HCT116 (cell line): ENCODE measurements at regions not wholly inside any gene's neighbourhood (a gene's known extent, or its start where the extent isn't known, plus 50 kb on each side); places are given as distances from the start of the nearest gene placed in this dataset.
A peak's percentile ranks its signal among the peaks of the same experiment; 100 is the strongest.

ENCODE experiments used
- ATAC-seq: fragments of 200-7000 bp; cut with Tn5 transposase; 2 replicates; pipeline ENCODE4 v1.9.1; 2020; ENCODE audit warnings: mild to moderate bottlenecking, moderate library complexity
- BruUV-seq: library from RNA; stranded (reverse); fragments of 400-500 nt; replicated peaks from 2 replicates; lab custom pipeline; 2021; lab: Mats Ljungman, UMichigan
- CTCF ChIA-PET: fragments of 300-600 bp; sonication (Branson Sonifier 250); formaldehyde crosslinking; loops from one replicate; lab custom pipeline; 2021; ENCODE audit warnings: antibody characterized with exemption; lab: Charles Lee
- POLR2A ChIA-PET: fragments of 300-600, 350-600 bp; sonication (Branson Sonifier 250); formaldehyde crosslinking; loops from one replicate; lab custom pipeline; 2021; ENCODE audit warnings: antibody characterized with exemption; lab: Charles Lee
- RAD21 ChIA-PET, 2 experiments: fragments of 300-600 bp; sonication (Branson Sonifier 250); formaldehyde crosslinking; loops; one replicate each; lab custom pipeline; 2023; ENCODE audit warnings: low total read pairs in 2 of 2; ENCODE audit not compliant: uncharacterized antibody in 2 of 2, unreplicated experiment in 2 of 2, low non-redundant PET in 1 of 2; lab: Charles Lee
- DNase-seq: peaks from one replicate; pipeline ENCODE4 v3.0.0-alpha.2; 2010; ENCODE audit warnings: low read depth, low spot score
- H2AFZ ChIP-seq: fragments of 200-600 bp; shearing (Covaris generic), sonication (generic); 2 replicates; pipeline ENCODE4 v1.6.1; 2017; ENCODE audit warnings: low read depth, mixed run types, mixed read lengths, antibody characterized with exemption, low read length; ENCODE audit not compliant: poor library complexity, severe bottlenecking
- H3K27ac ChIP-seq: 2 replicates; pipeline ENCODE4 v1.5.1; 2012; ENCODE audit warnings: low read depth, low read length
- H3K27me3 ChIP-seq: fragments of 200-600 bp; sonication (generic); 2 replicates; pipeline ENCODE4 v1.6.1; 2016; ENCODE audit warnings: mixed run types, low read length, mixed read lengths; ENCODE audit not compliant: insufficient read depth
- H3K36me3 ChIP-seq, 2 experiments: fragments of 200-500 bp in 1 of 2; fragments of 200-600 bp in 1 of 2; sonication (Bioruptor generic) in 1 of 2; sonication (generic) in 1 of 2; 2 replicates each; pipeline versions ENCODE4 v1.5.1 to v1.6.1; 2014 to 2016; ENCODE audit warnings: low read length in 2 of 2, inconsistent platforms in 1 of 2, mixed read lengths in 1 of 2, mixed run types in 1 of 2; ENCODE audit not compliant: insufficient read depth in 2 of 2, control insufficient read depth in 1 of 2
- H3K4me1 ChIP-seq, 2 experiments: fragments of 200-600 bp in 1 of 2; sonication (generic) in 1 of 2; 2 replicates each; pipeline versions ENCODE4 v1.5.1 to v1.6.1; 2012 to 2017; ENCODE audit warnings: low read length in 2 of 2, inconsistent platforms in 1 of 2, mild to moderate bottlenecking in 1 of 2, mixed read lengths in 1 of 2, mixed run types in 1 of 2, moderate library complexity in 1 of 2; ENCODE audit not compliant: insufficient read depth in 2 of 2, control insufficient read depth in 1 of 2
- H3K4me2 ChIP-seq: fragments of 200-600 bp; sonication (generic); 2 replicates; pipeline ENCODE4 v1.6.1; 2017; ENCODE audit warnings: mixed run types, low read length, mixed read lengths
- H3K4me3 ChIP-seq, 2 experiments: fragments of 200-600 bp in 1 of 2; sonication (generic) in 1 of 2; replicated peaks in 1 of 2; 2 replicates each; pipeline ENCODE4 v1.5.1; 2011 to 2016; ENCODE audit warnings: low read length in 2 of 2, control low read depth in 1 of 2, low read depth in 1 of 2, mild to moderate bottlenecking in 1 of 2, mixed read lengths in 1 of 2, mixed run types in 1 of 2
- H3K79me2 ChIP-seq: fragments of 200-600 bp; sonication (generic); 2 replicates; pipeline ENCODE4 v1.6.1; 2017; ENCODE audit warnings: mild to moderate bottlenecking, mixed run types, low read length, moderate library complexity, mixed read lengths; ENCODE audit not compliant: insufficient read depth
- H3K9ac ChIP-seq: fragments of 200-600 bp; sonication (generic); 2 replicates; pipeline ENCODE4 v1.6.1; 2016; ENCODE audit warnings: low read length, mixed read lengths
- H3K9me2 ChIP-seq: fragments of 200-600 bp; sonication (generic), shearing (Covaris generic); 2 replicates; pipeline ENCODE4 v1.6.1; 2017; ENCODE audit warnings: mixed run types, mild to moderate bottlenecking, moderate library complexity; ENCODE audit not compliant: insufficient read depth
- H3K9me3 ChIP-seq, 2 experiments: fragments of 200-500 bp in 1 of 2; fragments of 200-600 bp in 1 of 2; sonication (Bioruptor generic) in 1 of 2; sonication (generic) in 1 of 2; 2 replicates each; pipeline ENCODE4 v1.6.1; 2014 to 2017; ENCODE audit warnings: low read length in 2 of 2, mixed read lengths in 2 of 2, inconsistent platforms in 1 of 2, low read depth in 1 of 2, mild to moderate bottlenecking in 1 of 2, mixed run types in 1 of 2, moderate library complexity in 1 of 2; ENCODE audit not compliant: control insufficient read depth in 1 of 2, insufficient read depth in 1 of 2
- H4K20me1 ChIP-seq: fragments of 200-600 bp; sonication (generic), shearing (Covaris generic); 2 replicates; pipeline ENCODE4 v1.6.1; 2017; ENCODE audit warnings: mixed run types, mild to moderate bottlenecking, moderate library complexity; ENCODE audit not compliant: insufficient read depth
- CBX3 ChIP-seq: IDR thresholded peaks from 2 replicates; pipeline ENCODE4 v1.6.1; 2012; ENCODE audit warnings: low read depth
- CTCF ChIP-seq, 3 experiments: fragments of 200-600 bp in 1 of 3; sonication (generic) in 1 of 3; IDR thresholded peaks in 2 of 3; conservative IDR thresholded peaks in 1 of 3; 2 replicates each; pipeline ENCODE4 v1.5.1; 2012 to 2017; ENCODE audit warnings: low read depth in 2 of 3, low read length in 2 of 3, antibody characterized with exemption in 1 of 3, borderline replicate concordance in 1 of 3, control low read depth in 1 of 3, mild to moderate bottlenecking in 1 of 3, mixed read lengths in 1 of 3, mixed run types in 1 of 3, moderate library complexity in 1 of 3; ENCODE audit not compliant: insufficient read depth in 1 of 3
- EZH2 ChIP-seq: fragments of 200-600 bp; sonication (generic); IDR thresholded peaks from 2 replicates; pipeline ENCODE4 v1.6.1; 2017; ENCODE audit warnings: antibody characterized with exemption, mixed run types
- FOSL1 ChIP-seq: IDR thresholded peaks from 2 replicates; pipeline ENCODE4 v1.6.1; 2012; ENCODE audit warnings: low read depth
- JUND ChIP-seq: IDR thresholded peaks from 2 replicates; pipeline ENCODE4 v1.6.1; 2012
- MAX ChIP-seq: IDR thresholded peaks from 2 replicates; pipeline ENCODE4 v1.6.1; 2012
- POLR2A ChIP-seq: IDR thresholded peaks from 2 replicates; pipeline ENCODE4 v1.7.0; 2011; ENCODE audit warnings: borderline replicate concordance; ENCODE audit not compliant: insufficient read depth, insufficient read length; ENCODE audit errors: extremely low read depth
- RAD21 ChIP-seq: IDR thresholded peaks from 2 replicates; pipeline ENCODE4 v1.6.1; 2012; ENCODE audit warnings: low read depth, mild to moderate bottlenecking
- REST ChIP-seq: IDR thresholded peaks from 2 replicates; pipeline ENCODE4 v1.6.1; 2012; ENCODE audit warnings: low read depth
- SP1 ChIP-seq: IDR thresholded peaks from 2 replicates; pipeline ENCODE4 v1.6.1; 2012; ENCODE audit warnings: low read depth
- SRF ChIP-seq: IDR thresholded peaks from 2 replicates; pipeline ENCODE4 v1.6.1; 2012; ENCODE audit warnings: low read depth
- ZBTB33 ChIP-seq: IDR thresholded peaks from 2 replicates; pipeline ENCODE4 v1.6.1; 2011; ENCODE audit warnings: mild to moderate bottlenecking, low read length, moderate library complexity; ENCODE audit not compliant: insufficient replicate concordance; ENCODE audit errors: extremely low read depth
- ZNF274 ChIP-seq: fragments of 200-500 bp; sonication (Bioruptor generic); IDR thresholded peaks from 2 replicates; pipeline ENCODE4 v1.6.1; 2014; ENCODE audit warnings: mild to moderate bottlenecking, low read depth, low read length, inconsistent platforms
- intact Hi-C: fragments of 100-400 bp; cut with micrococcal nuclease; formaldehyde crosslinking; loops from 2 replicates; pipeline ENCODE4 v1.10.0; 2022

GRCh38 chr2:226256237-226256636, 543.4 kb downstream of the IRS1 start:
- no peak for DNase-seq
- no peak overlapping the region for H3K4me3 ChIP-seq
- H2AFZ ChIP-seq, result peak overlapping the region; percentile 0
- no peaks in the 10 kb centered on the region for H3K9me3 ChIP-seq
- no TSS peak for BruUV-seq
- H3K36me3 ChIP-seq, result no peaks in the 10 kb centered on the region
- no peaks in the 10 kb centered on the region for H3K79me2 ChIP-seq
- intact Hi-C loops, result no loop called here
- ChIA-PET CTCF (no interaction called here), RAD21 (interaction anchor here in 1 of 2 experiments (0.7 kb wide), 1 partner anchor 84 kb away, joined by 3 read pairs; no protein-coding TSS in a partner anchor), POLR2A (no interaction called here)
- peaks cover 0 to 13% of the 10 kb centered on the region in 2 experiments; a peak in 1 of 4 replicates for H3K4me1 ChIP-seq
- no peaks in the 10 kb centered on the region; the same call in 1 of the 2 replicates for H3K9me2 ChIP-seq
- TF ChIP-seq CTCF (IDR thresholded peaks at IDR 0.05 in 2 of 3, conservative IDR thresholded peaks at IDR 0.05 in 1 of 3; ENCODE audit: borderline replicate concordance in 1 of 3, insufficient read depth in 1 of 3, low read depth in 2 of 3, low read length in 2 of 3) (no peak), MAX (0 out of 2 replicates have a peak, but pooled peaks have one; percentile 20), JUND (peak; percentile 30), SRF (no peak), FOSL1 (no peak; the same call in 1 of the 2 replicates)
- no peak for ATAC-seq
- peak overlapping the region; percentile 3; the same call in 1 of the 2 replicates for H3K27ac ChIP-seq
- H3K4me2 ChIP-seq, result no peak overlapping the region
- H3K27me3 ChIP-seq, result no peaks in the 10 kb centered on the region
- H3K9ac ChIP-seq, result no peak overlapping the region
- H4K20me1 ChIP-seq, result no peaks in the 10 kb centered on the region

- BruUV-seq, result no TSS peak
- ATAC-seq (no peak), DNase-seq (no peak)
- Histone ChIP-seq H3K4me2 (no peak overlapping the region), H3K27ac (no peak overlapping the region), H3K4me1 (peaks cover 6 to 17% of the 10 kb centered on the region in 2 experiments), H3K9ac (no peak overlapping the region), H2AFZ (no peak overlapping the region), H3K79me2 (no peaks in the 10 kb centered on the region), H3K9me2 (no peaks in the 10 kb centered on the region), H3K4me3 (no peak overlapping the region), H4K20me1 (no peaks in the 10 kb centered on the region), H3K9me3 (no peaks in the 10 kb centered on the region), H3K27me3 (no peaks in the 10 kb centered on the region), H3K36me3 (no peaks in the 10 kb centered on the region)
- ChIA-PET CTCF (no interaction called here), RAD21 (no interaction called here), POLR2A (no interaction called here)
- intact Hi-C loops, result no loop called here
- no peak for TF ChIP-seq ZNF274
- no peak for TF ChIP-seq RAD21
- TF ChIP-seq SP1, result no peak
- TF ChIP-seq REST, result no peak
- no peak for TF ChIP-seq CBX3
- no peak for TF ChIP-seq ZBTB33
- TF ChIP-seq EZH2, result no peak
- no peak for TF ChIP-seq JUND
- TF ChIP-seq POLR2A, result no peak
Observed at GRCh38 chr2:226251661-226252060, 548.0 kb downstream of the IRS1 start.
